ENCODE measurements at regions not wholly inside any gene's neighbourhood (a gene's known extent, or its start where the extent isn't known, plus 50 kb on each side); places are given as distances from the start of the nearest gene placed in this dataset.

DNA sequence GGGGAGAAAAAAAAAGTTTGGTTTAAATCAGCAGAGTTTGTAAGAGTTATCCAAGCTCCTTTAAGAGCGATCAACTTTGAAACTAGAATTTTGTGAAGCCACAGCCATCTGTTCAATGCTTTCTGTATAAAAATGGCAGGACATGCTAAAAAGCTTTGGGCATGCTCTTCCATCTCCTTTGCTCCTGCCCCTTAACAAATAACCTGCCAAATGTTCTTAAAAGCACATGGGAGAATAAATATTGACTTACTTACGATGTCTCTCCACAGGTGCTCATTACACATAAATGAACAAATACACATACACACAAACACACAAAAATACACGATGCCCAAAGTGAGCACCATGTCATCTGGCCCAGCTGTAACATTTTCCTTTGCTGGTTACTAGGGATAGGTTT is 211.8 kb upstream of the DPH6 start:
- no peaks in the 10 kb centered on the region for H3K79me1 ChIP-seq (ENCODE audit: insufficient read depth, low read depth, low read length, poor library complexity, severe bottlenecking)
- H2BK5ac ChIP-seq (ENCODE audit: insufficient read length, low read length): no peak overlapping the region
- H3K18ac ChIP-seq (ENCODE audit: insufficient read length, low read depth, low read length): no peak overlapping the region
- no peaks in the 10 kb centered on the region for H3K9me3 ChIP-seq (ENCODE audit: control insufficient read depth, low read depth, low read length)
- Mint-ChIP-seq H3K4me3 (no peak overlapping the region), H3K36me3 (ENCODE audit: insufficient read depth in 1 of 3, low read depth in 3 of 3) (no peaks in the 10 kb centered on the region), H3K9me3 (no peaks in the 10 kb centered on the region), H3K4me1 (peaks cover 7 to 8% of the 10 kb centered on the region in 2 experiments; a peak in 3 of 4 replicates), H3K27me3 (ENCODE audit: low read depth) (no peaks in the 10 kb centered on the region), H3K27ac (no peak overlapping the region)
- H3K14ac ChIP-seq (ENCODE audit: insufficient read depth, low read length): no peak overlapping the region
- WGBS (ENCODE audit: extremely low coverage, insufficient read length, low lambda C conversion rate): no CpG with 5 or more reads among the region's 3 CpGs
- H3K27ac ChIP-seq (ENCODE audit: insufficient read length, low read depth, low read length): no peak overlapping the region
- no peak overlapping the region for H3K4me2 ChIP-seq (ENCODE audit: insufficient read depth, insufficient read length, low read length)
- TF ChIP-seq, protein P1, sequence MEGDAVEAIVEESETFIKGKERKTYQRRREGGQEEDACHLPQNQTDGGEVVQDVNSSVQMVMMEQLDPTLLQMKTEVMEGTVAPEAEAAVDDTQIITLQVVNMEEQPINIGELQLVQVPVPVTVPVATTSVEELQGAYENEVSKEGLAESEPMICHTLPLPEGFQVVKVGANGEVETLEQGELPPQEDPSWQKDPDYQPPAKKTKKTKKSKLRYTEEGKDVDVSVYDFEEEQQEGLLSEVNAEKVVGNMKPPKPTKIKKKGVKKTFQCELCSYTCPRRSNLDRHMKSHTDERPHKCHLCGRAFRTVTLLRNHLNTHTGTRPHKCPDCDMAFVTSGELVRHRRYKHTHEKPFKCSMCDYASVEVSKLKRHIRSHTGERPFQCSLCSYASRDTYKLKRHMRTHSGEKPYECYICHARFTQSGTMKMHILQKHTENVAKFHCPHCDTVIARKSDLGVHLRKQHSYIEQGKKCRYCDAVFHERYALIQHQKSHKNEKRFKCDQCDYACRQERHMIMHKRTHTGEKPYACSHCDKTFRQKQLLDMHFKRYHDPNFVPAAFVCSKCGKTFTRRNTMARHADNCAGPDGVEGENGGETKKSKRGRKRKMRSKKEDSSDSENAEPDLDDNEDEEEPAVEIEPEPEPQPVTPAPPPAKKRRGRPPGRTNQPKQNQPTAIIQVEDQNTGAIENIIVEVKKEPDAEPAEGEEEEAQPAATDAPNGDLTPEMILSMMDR (conservative IDR thresholded peaks at IDR 0.05): no peak
- H3K4ac ChIP-seq (ENCODE audit: low read depth, low read length): no peak overlapping the region
- no peak overlapping the region for H2BK20ac ChIP-seq (ENCODE audit: low read depth, low read length, poor library complexity, severe bottlenecking)
- no peak overlapping the region for H4K5ac ChIP-seq (ENCODE audit: insufficient read length, low read depth, low read length)
- H3K56ac ChIP-seq (ENCODE audit: insufficient read length, low read depth, low read length): no peak overlapping the region
- no peak for DNase-seq
- no peaks in the 10 kb centered on the region for H3K4me1 ChIP-seq (ENCODE audit: insufficient read depth, low read length)
- H3K9ac ChIP-seq (ENCODE audit: extremely low read depth, insufficient read length, low read length): no peak overlapping the region
- H3K23me2 ChIP-seq (ENCODE audit: insufficient read length, low read depth, low read length, poor library complexity, severe bottlenecking): no peaks in the 10 kb centered on the region
- H3K27me3 ChIP-seq (ENCODE audit: insufficient read depth, low read length): no peaks in the 10 kb centered on the region
- H2AFZ ChIP-seq (ENCODE audit: low read length): no peak overlapping the region
- no peak overlapping the region for H2BK120ac ChIP-seq (ENCODE audit: low read depth, low read length, poor library complexity, severe bottlenecking)
- H3T11ph ChIP-seq (ENCODE audit: low read length): no peak overlapping the region
- H2AK5ac ChIP-seq (ENCODE audit: insufficient read length, low read length): no peak overlapping the region
- H3K79me2 ChIP-seq (ENCODE audit: insufficient read depth, low read length): no peaks in the 10 kb centered on the region
- no peak overlapping the region for H2BK15ac ChIP-seq (ENCODE audit: low read depth, low read length)
- no peak overlapping the region for H4K91ac ChIP-seq (ENCODE audit: insufficient read length, low read depth, low read length)
- no peak overlapping the region for H4K8ac ChIP-seq (replicated peaks; ENCODE audit: insufficient read length, low read depth, low read length)
- H3K23ac ChIP-seq (ENCODE audit: insufficient read length, low read depth, low read length): no peak overlapping the region
- H2BK12ac ChIP-seq (ENCODE audit: insufficient read length, low read depth, low read length): no peak overlapping the region
- no peaks in the 10 kb centered on the region for H4K20me1 ChIP-seq (ENCODE audit: control insufficient read depth, insufficient read depth, insufficient read length)

All from H9 (cell line).